DND-41 (cell line): ENCODE measurements at regions not wholly inside any gene's neighbourhood (a gene's known extent, or its start where the extent isn't known, plus 50 kb on each side); places are given as distances from the start of the nearest gene placed in this dataset.

ENCODE experiments used
- ATAC-seq: fragments of 200-7000 bp; cut with Tn5 transposase; 3 replicates; pipeline ENCODE4 v1.9.1; 2021; ENCODE audit warnings: low read depth; ENCODE audit not compliant: insufficient read depth
- DNase-seq: peaks from one replicate; pipeline ENCODE4 v3.0.0-alpha.2; 2020
- H2AFZ ChIP-seq: 2 replicates; pipeline ENCODE4 v1.6.0; 2012; ENCODE audit warnings: low read depth, low read length
- H3K27ac ChIP-seq: 2 replicates; pipeline ENCODE4 v1.5.1; 2012; ENCODE audit warnings: low read length, inconsistent platforms
- H3K27me3 ChIP-seq: fragments of 200-600 bp; sonication (generic); 2 replicates; pipeline ENCODE4 v1.6.0; 2012; ENCODE audit warnings: low read length, mild to moderate bottlenecking, inconsistent platforms; ENCODE audit not compliant: insufficient read depth, poor library complexity
- H3K36me3 ChIP-seq: 2 replicates; pipeline ENCODE4 v1.5.1; 2012; ENCODE audit warnings: low read length, inconsistent platforms; ENCODE audit not compliant: insufficient read depth
- H3K4me1 ChIP-seq: 2 replicates; pipeline ENCODE4 v1.5.1; 2012; ENCODE audit warnings: mild to moderate bottlenecking, low read length; ENCODE audit not compliant: insufficient read depth
- H3K4me2 ChIP-seq: 2 replicates; pipeline ENCODE4 v1.6.0; 2012; ENCODE audit warnings: mild to moderate bottlenecking, moderate library complexity, low read length, inconsistent platforms; ENCODE audit not compliant: insufficient read depth
- H3K4me3 ChIP-seq, 2 experiments: fragments of 200-600 bp in 1 of 2; shearing (Covaris generic) in 1 of 2; 2 replicates each; pipeline ENCODE4 v1.5.1; 2012 to 2016; ENCODE audit warnings: inconsistent platforms in 2 of 2, low read length in 2 of 2, mild to moderate bottlenecking in 2 of 2, low read depth in 1 of 2, moderate library complexity in 1 of 2
- H3K79me2 ChIP-seq: 2 replicates; pipeline ENCODE4 v1.6.0; 2012; ENCODE audit warnings: low read length, inconsistent platforms; ENCODE audit not compliant: insufficient read depth
- H3K9ac ChIP-seq: 2 replicates; pipeline ENCODE4 v1.6.0; 2012; ENCODE audit warnings: low read depth, mild to moderate bottlenecking, inconsistent platforms, low read length, moderate library complexity
- H3K9me3 ChIP-seq: 2 replicates; pipeline ENCODE4 v1.5.1; 2012; ENCODE audit warnings: low read length, moderate library complexity, mild to moderate bottlenecking, inconsistent platforms; ENCODE audit not compliant: insufficient read depth, severe bottlenecking
- H4K20me1 ChIP-seq: 2 replicates; pipeline ENCODE4 v1.6.0; 2012; ENCODE audit warnings: low read length; ENCODE audit not compliant: insufficient read depth
- EZH2 ChIP-seq: IDR thresholded peaks from 3 replicates; pipeline ENCODE4 v1.6.1; 2012; ENCODE audit warnings: borderline replicate concordance, low read depth, mild to moderate bottlenecking, moderate library complexity, low read length, inconsistent platforms; ENCODE audit not compliant: severe bottlenecking
- TF ChIP-seq, protein P1 (sequence below): IDR thresholded peaks from 2 replicates; pipeline ENCODE4 v1.5.1; 2012; ENCODE audit warnings: borderline replicate concordance, low read length, moderate library complexity, mild to moderate bottlenecking; ENCODE audit not compliant: poor library complexity, severe bottlenecking; ENCODE audit errors: extremely low read depth

DNA sequence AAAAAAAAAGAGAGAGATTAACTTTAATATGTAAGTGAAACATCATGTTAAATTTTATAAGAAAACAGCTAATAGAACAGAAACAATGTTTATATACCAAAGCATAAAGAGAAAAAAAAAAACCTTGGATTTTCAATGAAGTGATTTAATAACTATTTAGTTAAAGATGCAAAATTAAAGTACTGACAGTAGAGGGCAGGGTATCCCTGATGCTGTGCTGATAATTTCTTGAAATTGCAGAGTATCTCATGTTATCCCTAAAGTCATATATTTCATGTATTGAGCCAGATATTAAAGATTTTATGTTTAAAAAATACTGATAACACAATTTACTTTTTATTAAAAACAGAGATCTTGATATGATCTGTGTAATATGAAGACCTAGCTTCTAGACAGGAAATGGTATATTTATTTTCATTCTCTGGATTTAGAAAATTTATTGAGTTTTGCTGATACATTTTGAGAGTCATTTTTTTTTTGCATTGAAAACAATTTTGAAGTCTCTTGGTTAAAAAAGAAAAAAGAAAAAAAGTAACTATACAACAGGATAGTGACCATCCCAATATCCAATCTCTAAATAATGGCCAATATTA lies 273.2 kb downstream of the USP25 start:
- no peaks in the 10 kb centered on the region for H4K20me1 ChIP-seq
- no peaks in the 10 kb centered on the region for H3K4me1 ChIP-seq
- no peak for DNase-seq
- H3K9ac ChIP-seq = no peak overlapping the region
- ATAC-seq = no peak
- H3K27me3 ChIP-seq = no peaks in the 10 kb centered on the region
- no peaks in the 10 kb centered on the region for H3K36me3 ChIP-seq
- H3K9me3 ChIP-seq = no peaks in the 10 kb centered on the region
- H3K79me2 ChIP-seq = no peaks in the 10 kb centered on the region
- TF ChIP-seq, protein P1, sequence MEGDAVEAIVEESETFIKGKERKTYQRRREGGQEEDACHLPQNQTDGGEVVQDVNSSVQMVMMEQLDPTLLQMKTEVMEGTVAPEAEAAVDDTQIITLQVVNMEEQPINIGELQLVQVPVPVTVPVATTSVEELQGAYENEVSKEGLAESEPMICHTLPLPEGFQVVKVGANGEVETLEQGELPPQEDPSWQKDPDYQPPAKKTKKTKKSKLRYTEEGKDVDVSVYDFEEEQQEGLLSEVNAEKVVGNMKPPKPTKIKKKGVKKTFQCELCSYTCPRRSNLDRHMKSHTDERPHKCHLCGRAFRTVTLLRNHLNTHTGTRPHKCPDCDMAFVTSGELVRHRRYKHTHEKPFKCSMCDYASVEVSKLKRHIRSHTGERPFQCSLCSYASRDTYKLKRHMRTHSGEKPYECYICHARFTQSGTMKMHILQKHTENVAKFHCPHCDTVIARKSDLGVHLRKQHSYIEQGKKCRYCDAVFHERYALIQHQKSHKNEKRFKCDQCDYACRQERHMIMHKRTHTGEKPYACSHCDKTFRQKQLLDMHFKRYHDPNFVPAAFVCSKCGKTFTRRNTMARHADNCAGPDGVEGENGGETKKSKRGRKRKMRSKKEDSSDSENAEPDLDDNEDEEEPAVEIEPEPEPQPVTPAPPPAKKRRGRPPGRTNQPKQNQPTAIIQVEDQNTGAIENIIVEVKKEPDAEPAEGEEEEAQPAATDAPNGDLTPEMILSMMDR = peak; percentile 38
- TF ChIP-seq EZH2 = no peak
- H3K27ac ChIP-seq = no peak overlapping the region
- H3K4me2 ChIP-seq = no peak overlapping the region
- no peak overlapping the region for H3K4me3 ChIP-seq
- H2AFZ ChIP-seq = no peak overlapping the region

DNA sequence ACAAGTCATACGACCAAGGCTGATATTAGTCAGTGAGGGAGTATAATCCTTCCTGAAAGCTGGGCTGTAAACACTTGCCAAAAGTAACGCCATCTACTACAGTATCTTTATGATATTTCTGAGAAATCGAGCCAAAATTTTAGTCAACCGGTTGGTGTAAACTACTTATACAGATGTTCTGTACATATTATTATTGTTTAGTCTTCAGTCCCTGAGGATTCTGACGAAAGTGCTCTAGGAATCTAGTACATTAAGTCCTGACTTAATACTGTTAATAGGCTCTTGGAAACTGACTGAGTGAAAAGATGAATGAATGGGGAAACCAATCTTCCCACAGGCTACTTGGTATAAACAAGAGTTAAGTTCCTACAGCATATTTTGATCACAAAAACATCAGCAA lies 274.3 kb downstream of the USP25 start:
- H3K27me3 ChIP-seq = no peaks in the 10 kb centered on the region
- DNase-seq (no peak), ATAC-seq (no peak)
- no peaks in the 10 kb centered on the region for H3K4me1 ChIP-seq
- no peaks in the 10 kb centered on the region for H3K9me3 ChIP-seq
- H4K20me1 ChIP-seq = no peaks in the 10 kb centered on the region
- TF ChIP-seq, protein P1 = no peak
- no peak for TF ChIP-seq EZH2
- no peak overlapping the region for H3K4me2 ChIP-seq
- H3K9ac ChIP-seq = no peak overlapping the region
- no peak overlapping the region for H3K27ac ChIP-seq
- no peaks in the 10 kb centered on the region for H3K36me3 ChIP-seq
- no peak overlapping the region for H3K4me3 ChIP-seq
- no peaks in the 10 kb centered on the region for H3K79me2 ChIP-seq
- H2AFZ ChIP-seq = no peak overlapping the region

DNA sequence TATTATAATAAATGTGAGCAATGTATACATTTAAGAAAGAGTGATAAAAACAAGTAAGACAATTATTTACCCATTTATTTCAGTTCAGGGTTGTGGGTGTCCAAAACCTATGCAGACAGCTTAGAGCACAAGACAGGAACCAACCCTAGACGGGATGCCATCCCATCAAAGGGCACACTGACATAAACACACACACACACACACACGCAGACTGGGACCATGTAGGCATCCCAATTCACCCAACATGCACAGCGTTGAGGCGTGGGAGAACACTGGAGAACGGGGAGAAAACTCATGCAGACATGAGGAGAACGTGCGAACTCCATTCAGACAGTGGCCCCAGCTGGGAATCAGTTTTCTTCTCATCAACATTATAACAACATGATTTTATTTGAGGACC lies 274.7 kb downstream of the USP25 start:
- Histone ChIP-seq H3K27me3 (no peaks in the 10 kb centered on the region), H3K4me2 (no peak overlapping the region), H2AFZ (no peak overlapping the region), H3K27ac (no peak overlapping the region), H3K9ac (no peak overlapping the region), H4K20me1 (no peaks in the 10 kb centered on the region), H3K4me3 (no peak overlapping the region), H3K79me2 (no peaks in the 10 kb centered on the region), H3K4me1 (no peaks in the 10 kb centered on the region), H3K36me3 (no peaks in the 10 kb centered on the region), H3K9me3 (no peaks in the 10 kb centered on the region)
- TF ChIP-seq, protein P1 = no peak
- no peak for TF ChIP-seq EZH2
- DNase-seq (no peak), ATAC-seq (no peak)
